SU-DHL-6 (cell line): ENCODE measurements at regions not wholly inside any gene's neighbourhood (a gene's known extent, or its start where the extent isn't known, plus 50 kb on each side); places are given as distances from the start of the nearest gene placed in this dataset.

ENCODE experiments used
- H2AFZ ChIP-seq: fragments of 200-600 bp; sonication (generic); 2 replicates; pipeline ENCODE4 v1.6.1; 2014; ENCODE audit warnings: low read depth, mild to moderate bottlenecking, moderate library complexity, mixed read lengths, antibody characterized with exemption, low read length; ENCODE audit not compliant: severe bottlenecking
- H3F3A ChIP-seq: fragments of 200-600 bp; shearing (Covaris generic); 2 replicates; pipeline ENCODE4 v1.6.0; 2016; ENCODE audit warnings: antibody characterized with exemption, mild to moderate bottlenecking; ENCODE audit not compliant: insufficient read depth
- H3K27ac ChIP-seq: fragments of 200-600 bp; sonication (generic); 2 replicates; pipeline ENCODE4 v1.5.1; 2016; ENCODE audit warnings: low read depth, mild to moderate bottlenecking, low read length, moderate library complexity, mixed read lengths
- H3K27me3 ChIP-seq: fragments of 200-600 bp; sonication (generic), shearing (Covaris generic); 2 replicates; pipeline ENCODE4 v1.6.0; 2014; ENCODE audit warnings: mild to moderate bottlenecking, low read length
- H3K36me3 ChIP-seq: fragments of 200-600 bp; sonication (generic); 2 replicates; pipeline ENCODE4 v1.6.1; 2014; ENCODE audit warnings: mild to moderate bottlenecking, low read length, mixed read lengths
- H3K4me2 ChIP-seq: fragments of 300-600, 200-600 bp; shearing (Covaris generic), sonication (generic); 2 replicates; pipeline ENCODE4 v1.6.0; 2014; ENCODE audit warnings: low read length, low read depth, mild to moderate bottlenecking; ENCODE audit not compliant: poor library complexity, severe bottlenecking
- H3K4me3 ChIP-seq: fragments of 200-600 bp; sonication (generic); 2 replicates; pipeline ENCODE4 v1.5.1; 2014; ENCODE audit warnings: antibody characterized with exemption, low read length, mild to moderate bottlenecking, mixed read lengths; ENCODE audit not compliant: insufficient read depth, poor library complexity, severe bottlenecking
- H3K79me2 ChIP-seq: fragments of 200-600 bp; sonication (generic); 2 replicates; pipeline ENCODE4 v1.6.1; 2014; ENCODE audit warnings: mild to moderate bottlenecking, low read length, moderate library complexity; ENCODE audit not compliant: insufficient read depth
- H3K9ac ChIP-seq: fragments of 200-600 bp; sonication (generic); 2 replicates; pipeline ENCODE4 v1.7.0; 2014; ENCODE audit warnings: mild to moderate bottlenecking, low read length
- H3K9me2 ChIP-seq: fragments of 200-600 bp; sonication (generic); replicated peaks from 2 replicates; pipeline ENCODE4 v1.6.1; 2014; ENCODE audit warnings: low read length; ENCODE audit not compliant: insufficient read depth
- H3K9me3 ChIP-seq: fragments of 200-600 bp; sonication (generic); 2 replicates; pipeline ENCODE4 v1.6.1; 2014; ENCODE audit warnings: low read length, mixed read lengths; ENCODE audit not compliant: insufficient read depth
- H4K20me1 ChIP-seq: fragments of 200-600 bp; sonication (generic); 2 replicates; pipeline ENCODE4 v1.6.1; 2014; ENCODE audit warnings: low read depth, mild to moderate bottlenecking, antibody characterized with exemption, low read length, moderate library complexity, mixed read lengths
- EZH2phosphoT487 ChIP-seq: fragments of 200-600 bp; sonication (generic), shearing (Covaris generic); conservative IDR thresholded peaks from 2 replicates; pipeline ENCODE4 v1.6.1; 2018; ENCODE audit warnings: mild to moderate bottlenecking, antibody characterized with exemption, low read length, moderate library complexity, mixed read lengths
- TF ChIP-seq, protein P1 (sequence below): fragments of 200-600 bp; sonication (generic); IDR thresholded peaks from one replicate; pipeline ENCODE4 v1.5.1; 2017; ENCODE audit warnings: antibody characterized with exemption, mild to moderate bottlenecking, low read length, moderate library complexity; ENCODE audit not compliant: insufficient read depth, poor library complexity, severe bottlenecking

DNA sequence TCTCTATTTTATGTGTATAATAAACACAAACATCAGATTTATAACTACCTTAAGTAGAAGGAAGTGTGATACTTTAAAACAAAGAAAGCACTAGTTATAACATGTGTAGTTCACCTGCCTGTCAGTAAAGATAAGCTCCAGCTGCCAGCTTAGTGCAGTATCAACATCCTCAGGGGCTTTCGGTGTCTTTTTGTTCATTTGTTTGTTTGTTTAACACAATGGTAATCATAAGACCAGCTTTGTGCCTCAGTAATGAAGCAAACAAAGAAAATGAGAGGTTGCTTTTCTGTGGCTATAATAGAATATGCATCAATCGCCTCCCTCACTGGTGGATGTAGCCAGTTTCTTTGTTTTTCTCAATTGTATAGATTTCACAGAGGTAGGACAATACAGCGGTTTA, 1499.0 kb upstream of the TMEFF2 start:
- no peaks in the 10 kb centered on the region for H3K27me3 ChIP-seq
- H3K9me2 ChIP-seq, result no peaks in the 10 kb centered on the region
- no peak for TF ChIP-seq EZH2phosphoT487
- TF ChIP-seq, protein P1, sequence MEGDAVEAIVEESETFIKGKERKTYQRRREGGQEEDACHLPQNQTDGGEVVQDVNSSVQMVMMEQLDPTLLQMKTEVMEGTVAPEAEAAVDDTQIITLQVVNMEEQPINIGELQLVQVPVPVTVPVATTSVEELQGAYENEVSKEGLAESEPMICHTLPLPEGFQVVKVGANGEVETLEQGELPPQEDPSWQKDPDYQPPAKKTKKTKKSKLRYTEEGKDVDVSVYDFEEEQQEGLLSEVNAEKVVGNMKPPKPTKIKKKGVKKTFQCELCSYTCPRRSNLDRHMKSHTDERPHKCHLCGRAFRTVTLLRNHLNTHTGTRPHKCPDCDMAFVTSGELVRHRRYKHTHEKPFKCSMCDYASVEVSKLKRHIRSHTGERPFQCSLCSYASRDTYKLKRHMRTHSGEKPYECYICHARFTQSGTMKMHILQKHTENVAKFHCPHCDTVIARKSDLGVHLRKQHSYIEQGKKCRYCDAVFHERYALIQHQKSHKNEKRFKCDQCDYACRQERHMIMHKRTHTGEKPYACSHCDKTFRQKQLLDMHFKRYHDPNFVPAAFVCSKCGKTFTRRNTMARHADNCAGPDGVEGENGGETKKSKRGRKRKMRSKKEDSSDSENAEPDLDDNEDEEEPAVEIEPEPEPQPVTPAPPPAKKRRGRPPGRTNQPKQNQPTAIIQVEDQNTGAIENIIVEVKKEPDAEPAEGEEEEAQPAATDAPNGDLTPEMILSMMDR, result no peak
- no peaks in the 10 kb centered on the region for H4K20me1 ChIP-seq
- H3K27ac ChIP-seq, result no peak overlapping the region
- H3K4me2 ChIP-seq, result no peak overlapping the region
- H3K79me2 ChIP-seq, result no peaks in the 10 kb centered on the region
- H3K9ac ChIP-seq, result no peak overlapping the region
- no peaks in the 10 kb centered on the region for H3K36me3 ChIP-seq
- H2AFZ ChIP-seq, result peak overlapping the region; percentile 48
- H3K9me3 ChIP-seq, result no peaks in the 10 kb centered on the region
- H3F3A ChIP-seq, result no peaks in the 10 kb centered on the region
- no peak overlapping the region for H3K4me3 ChIP-seq

DNA sequence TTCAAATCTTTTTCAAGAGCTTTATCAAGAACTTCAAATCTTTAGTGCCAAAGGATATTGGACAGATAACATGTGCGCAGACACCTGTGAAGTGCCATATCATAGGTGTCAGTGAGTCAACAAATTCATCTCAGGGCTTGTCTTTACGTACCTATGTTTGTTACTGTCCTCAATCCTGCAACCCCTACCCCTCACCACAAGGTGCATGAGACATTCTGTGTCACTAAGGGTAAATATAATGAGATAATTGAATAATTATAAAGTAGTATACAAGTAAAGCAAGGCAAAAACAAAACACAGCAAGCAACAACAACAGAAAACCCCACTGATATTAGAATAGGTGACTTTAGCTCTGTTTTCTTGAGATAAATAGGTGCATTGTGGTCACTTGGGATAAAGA, 1495.8 kb upstream of the TMEFF2 start:
- H3K36me3 ChIP-seq, result no peaks in the 10 kb centered on the region
- TF ChIP-seq EZH2phosphoT487, result no peak
- TF ChIP-seq, protein P1, result no peak
- H3K9me2 ChIP-seq, result no peaks in the 10 kb centered on the region
- no peak overlapping the region for H3K4me2 ChIP-seq
- H3K27ac ChIP-seq, result no peak overlapping the region
- H3K27me3 ChIP-seq, result no peaks in the 10 kb centered on the region
- H4K20me1 ChIP-seq, result no peaks in the 10 kb centered on the region
- H3F3A ChIP-seq, result no peaks in the 10 kb centered on the region
- no peaks in the 10 kb centered on the region for H3K79me2 ChIP-seq
- no peak overlapping the region for H3K9ac ChIP-seq
- H3K9me3 ChIP-seq, result no peaks in the 10 kb centered on the region
- no peak overlapping the region for H2AFZ ChIP-seq
- no peak overlapping the region for H3K4me3 ChIP-seq

DNA sequence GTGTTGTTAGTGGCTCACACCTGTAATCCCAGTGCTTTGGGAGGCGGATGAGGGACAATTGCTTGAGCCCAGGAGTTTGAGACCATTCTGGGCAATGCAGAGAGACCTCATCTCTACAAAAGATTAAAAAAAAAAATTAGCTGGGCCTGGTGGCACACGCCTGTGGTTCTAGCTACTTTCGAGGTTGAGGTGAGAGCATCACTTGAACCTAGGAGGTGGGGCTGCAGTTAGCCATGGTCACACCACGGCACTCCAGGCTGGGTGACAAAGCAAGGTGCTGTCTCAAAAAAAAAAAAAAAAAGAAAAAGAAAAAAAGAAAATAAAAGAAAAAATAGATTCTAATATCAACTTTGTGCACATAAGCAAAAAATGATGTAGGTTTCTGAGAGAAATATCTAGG, 1492.5 kb upstream of the TMEFF2 start:
- Histone ChIP-seq H3K9ac (no peak overlapping the region), H3K79me2 (no peaks in the 10 kb centered on the region), H3K9me3 (no peaks in the 10 kb centered on the region), H2AFZ (no peak overlapping the region), H3K4me2 (no peak overlapping the region), H3K4me3 (no peak overlapping the region), H3F3A (no peaks in the 10 kb centered on the region), H3K36me3 (no peaks in the 10 kb centered on the region), H4K20me1 (no peaks in the 10 kb centered on the region), H3K9me2 (no peaks in the 10 kb centered on the region), H3K27me3 (no peaks in the 10 kb centered on the region), H3K27ac (no peak overlapping the region)
- TF ChIP-seq EZH2phosphoT487, result no peak
- TF ChIP-seq, protein P1, result no peak

DNA sequence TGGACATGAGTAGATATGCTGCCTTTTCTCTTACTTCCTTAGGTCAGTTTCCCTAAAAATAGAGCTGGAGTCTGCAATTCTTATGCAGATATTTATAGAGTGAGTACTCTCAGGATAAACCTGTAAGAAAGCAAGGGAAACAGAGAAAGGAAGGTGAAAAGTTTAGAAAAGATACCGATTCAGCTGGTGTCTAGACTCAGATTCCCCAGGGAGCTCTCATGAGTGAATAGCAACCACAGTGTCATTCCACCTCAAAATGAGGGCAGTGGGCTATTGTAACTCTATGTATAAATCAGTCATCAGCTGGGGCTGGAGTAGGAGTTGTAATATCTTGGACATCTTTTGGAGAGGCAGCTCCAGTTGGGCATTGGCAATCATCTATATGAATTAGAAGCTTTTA, 1485.1 kb upstream of the TMEFF2 start:
- Histone ChIP-seq H2AFZ (no peak overlapping the region), H3K4me3 (no peak overlapping the region), H3K79me2 (no peaks in the 10 kb centered on the region), H3K9ac (no peak overlapping the region), H3K4me2 (no peak overlapping the region), H3K36me3 (no peaks in the 10 kb centered on the region), H3K9me2 (no peaks in the 10 kb centered on the region), H3K27ac (no peak overlapping the region), H3F3A (no peaks in the 10 kb centered on the region), H3K9me3 (no peaks in the 10 kb centered on the region), H4K20me1 (no peaks in the 10 kb centered on the region), H3K27me3 (no peaks in the 10 kb centered on the region)
- TF ChIP-seq, protein P1, result no peak
- TF ChIP-seq EZH2phosphoT487, result no peak
